Lower leg skin (tissue), 3 donors: ENCODE measurements at regions not wholly inside any gene's neighbourhood (a gene's known extent, or its start where the extent isn't known, plus 50 kb on each side); places are given as distances from the start of the nearest gene placed in this dataset.

Experiments used
- POLR2A ChIP-seq, 2 donors: fragments of 450-650 bp; IDR thresholded peaks; one replicate each; pipeline ENCODE4 v1.6.1; 2016 to 2017; ENCODE audit warnings: antibody characterized with exemption in 2 of 2, mild to moderate bottlenecking in 1 of 2, moderate library complexity in 1 of 2
- TF ChIP-seq, protein P1 (sequence below), 3 donors: fragments of 450-650 bp; IDR thresholded peaks; one replicate each; pipeline ENCODE4 v1.5.1; 2016; ENCODE audit warnings: antibody characterized with exemption in 3 of 3, mild to moderate bottlenecking in 3 of 3, moderate library complexity in 2 of 3

GRCh38 chr22:48186146-48186790 lies 1423.8 kb downstream of the TBC1D22A start:
- TF ChIP-seq, protein P1, sequence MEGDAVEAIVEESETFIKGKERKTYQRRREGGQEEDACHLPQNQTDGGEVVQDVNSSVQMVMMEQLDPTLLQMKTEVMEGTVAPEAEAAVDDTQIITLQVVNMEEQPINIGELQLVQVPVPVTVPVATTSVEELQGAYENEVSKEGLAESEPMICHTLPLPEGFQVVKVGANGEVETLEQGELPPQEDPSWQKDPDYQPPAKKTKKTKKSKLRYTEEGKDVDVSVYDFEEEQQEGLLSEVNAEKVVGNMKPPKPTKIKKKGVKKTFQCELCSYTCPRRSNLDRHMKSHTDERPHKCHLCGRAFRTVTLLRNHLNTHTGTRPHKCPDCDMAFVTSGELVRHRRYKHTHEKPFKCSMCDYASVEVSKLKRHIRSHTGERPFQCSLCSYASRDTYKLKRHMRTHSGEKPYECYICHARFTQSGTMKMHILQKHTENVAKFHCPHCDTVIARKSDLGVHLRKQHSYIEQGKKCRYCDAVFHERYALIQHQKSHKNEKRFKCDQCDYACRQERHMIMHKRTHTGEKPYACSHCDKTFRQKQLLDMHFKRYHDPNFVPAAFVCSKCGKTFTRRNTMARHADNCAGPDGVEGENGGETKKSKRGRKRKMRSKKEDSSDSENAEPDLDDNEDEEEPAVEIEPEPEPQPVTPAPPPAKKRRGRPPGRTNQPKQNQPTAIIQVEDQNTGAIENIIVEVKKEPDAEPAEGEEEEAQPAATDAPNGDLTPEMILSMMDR (IDR thresholded peaks at IDR 0.05), result no peak
- TF ChIP-seq POLR2A (IDR thresholded peaks at IDR 0.05), result no peak
